Sciatic nerve (tissue), 2 donors: ENCODE measurements at regions not wholly inside any gene's neighbourhood (a gene's known extent, or its start where the extent isn't known, plus 50 kb on each side); places are given as distances from the start of the nearest gene placed in this dataset.
A peak's percentile ranks its signal among the peaks of the same experiment; 100 is the strongest.

ENCODE experiments used
- ATAC-seq: fragments of 200-7000 bp; cut with Tn5 transposase; one replicate; pipeline ENCODE4 v1.9.1; 2020; ENCODE audit warnings: mild to moderate bottlenecking, moderate library complexity
- DNase-seq: peaks from one replicate; pipeline ENCODE4 v3.0.0-alpha.2; 2020; ENCODE audit warnings: low spot score
- intact Hi-C: fragments of 100-400 bp; cut with DNase I; formaldehyde crosslinking; loops from one replicate; pipeline ENCODE4 v1.14.2; 2022
- donor health status: DM: no; HTN: no; CAD: no.
- donor health status: DM: no; HTN: no; CAD: no.

DNA sequence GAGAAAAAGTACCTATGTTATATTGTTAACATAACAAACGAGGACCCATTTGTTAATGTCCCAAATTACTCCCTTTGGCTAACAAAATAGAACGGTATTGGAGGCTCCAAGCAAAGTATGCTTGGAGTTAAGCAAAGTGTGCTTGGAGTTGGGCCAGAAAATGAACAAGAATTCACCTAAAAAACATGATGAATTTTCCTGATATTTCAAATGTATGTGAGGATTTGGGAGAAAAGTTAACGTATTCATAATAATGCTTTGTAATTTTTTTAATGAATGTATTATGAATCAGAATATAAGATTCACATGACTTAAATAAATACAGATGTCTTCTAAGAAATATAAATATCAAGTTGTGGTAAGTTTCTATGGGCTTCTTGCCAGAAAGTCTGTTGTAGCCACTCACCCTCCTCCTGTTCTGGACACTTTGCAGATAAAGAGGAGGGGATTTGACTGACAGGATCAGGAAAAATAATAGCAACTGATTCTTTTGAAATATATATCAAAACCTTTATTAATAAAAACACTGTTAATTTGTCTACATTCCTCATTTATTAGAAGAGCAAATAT is 423.7 kb upstream of the MMADHC start:
- no peak for ATAC-seq
- no peak for DNase-seq
- intact Hi-C loops, result no loop called here

DNA sequence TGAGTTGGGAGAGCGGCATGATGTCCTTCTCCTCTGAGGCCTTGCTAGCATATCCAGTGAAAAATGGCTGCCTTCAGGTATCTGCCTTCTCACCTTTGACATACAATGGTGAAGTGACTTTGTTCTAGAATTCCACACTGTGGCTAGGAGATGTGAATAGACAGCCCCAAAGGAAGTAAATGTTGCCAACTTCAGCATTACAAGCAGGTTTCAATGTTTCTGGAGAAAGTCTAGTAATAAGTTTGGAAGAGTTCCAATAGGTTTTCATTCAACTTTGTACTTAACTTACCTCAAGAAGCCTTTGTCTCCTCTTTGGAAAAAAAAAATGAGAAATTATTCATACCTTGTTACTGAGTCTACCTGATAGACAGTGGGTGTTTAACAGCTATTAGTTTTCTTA is 421.3 kb upstream of the MMADHC start:
- DNase-seq (no peak), ATAC-seq (no peak)
- intact Hi-C loops, result no loop called here

DNA sequence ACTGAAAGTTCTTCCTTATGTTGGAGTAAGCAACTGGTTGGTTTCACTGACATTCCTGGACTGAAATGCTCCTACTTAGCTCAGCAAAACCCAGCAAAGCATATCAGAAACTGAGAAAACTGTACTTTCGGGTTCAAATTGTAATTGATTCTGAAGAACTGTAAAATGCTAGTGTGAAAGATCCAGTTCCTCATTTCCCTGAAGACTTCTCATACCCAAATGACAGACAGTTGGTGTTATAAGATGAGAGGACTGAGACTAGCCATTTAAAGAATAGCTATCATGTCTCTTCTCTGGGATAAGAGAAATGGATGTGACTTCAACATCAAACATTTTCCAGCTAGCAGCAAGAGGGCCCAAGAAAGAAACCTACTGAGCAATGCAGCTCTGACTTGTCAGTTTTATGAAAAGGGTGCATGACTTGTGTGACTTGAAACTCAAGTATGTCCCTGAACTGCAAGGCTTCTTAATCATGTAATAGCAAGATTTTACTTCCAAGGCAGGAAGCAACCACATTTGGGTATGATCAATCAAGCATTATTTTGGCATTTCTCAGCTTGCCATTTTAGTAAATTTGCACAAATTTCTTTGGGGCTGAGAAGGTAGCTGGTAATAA is 420.3 kb upstream of the MMADHC start:
- intact Hi-C loops, result no loop called here
- ATAC-seq (no peak), DNase-seq (no peak)

DNA sequence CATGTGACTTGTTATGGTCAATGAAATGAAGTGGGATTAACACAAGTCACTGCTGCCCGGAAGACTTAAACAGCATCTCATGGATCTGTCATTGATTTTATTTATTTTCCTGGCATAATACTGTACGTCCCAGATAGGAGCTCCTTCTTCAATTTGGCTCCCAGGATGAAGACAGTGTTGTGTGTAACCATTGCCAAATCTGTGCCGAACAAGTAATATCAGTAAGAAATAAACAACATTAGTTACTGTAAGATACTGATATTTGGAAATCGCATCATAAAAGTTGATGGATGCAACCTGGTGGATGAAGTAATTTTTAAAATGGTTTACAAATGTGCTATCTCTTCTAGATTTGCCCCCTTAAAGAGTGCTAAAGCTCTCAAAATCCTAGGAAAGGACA is 419.0 kb upstream of the MMADHC start:
- intact Hi-C loops, result no loop called here
- no peak for ATAC-seq
- no peak for DNase-seq

DNA sequence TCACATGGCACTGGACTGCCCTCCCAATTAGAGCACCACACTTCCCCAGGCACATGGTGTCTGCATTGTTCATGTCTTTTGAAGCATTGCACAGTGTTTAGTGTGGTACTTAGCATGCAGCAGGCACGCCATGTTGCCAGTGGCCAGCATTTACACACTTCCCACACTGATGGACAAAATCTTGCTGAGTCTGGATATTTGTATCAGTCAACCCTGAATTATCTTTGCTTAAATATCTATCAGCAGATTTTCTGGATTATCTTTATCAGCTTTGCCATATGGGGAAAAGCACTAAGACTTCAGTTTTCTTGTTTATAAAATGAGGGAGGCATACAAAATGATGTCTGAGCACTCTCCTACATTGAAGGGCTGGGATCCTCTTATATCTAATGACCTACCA is 416.0 kb upstream of the MMADHC start:
- DNase-seq, result no peak
- ATAC-seq, result no peak
- intact Hi-C loops, result no loop called here

DNA sequence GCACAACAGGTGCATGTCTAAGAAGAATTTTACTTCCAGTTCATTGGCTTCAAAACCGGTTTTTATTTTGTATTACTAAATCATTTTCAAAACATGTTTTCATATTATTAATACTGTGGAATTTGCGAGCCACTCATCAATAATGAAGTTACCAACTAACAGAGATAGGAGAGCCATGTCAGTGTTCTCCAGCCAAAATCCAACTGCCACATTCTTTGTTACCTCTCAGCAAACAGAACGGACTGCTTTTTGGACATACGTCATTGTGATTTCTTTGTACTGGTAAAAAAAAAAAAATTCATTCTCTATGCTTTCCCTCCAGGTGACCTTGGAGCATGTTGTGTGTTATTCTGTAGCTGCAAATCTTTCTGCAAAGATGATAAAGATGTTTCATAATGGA is 414.2 kb upstream of the MMADHC start:
- intact Hi-C loops, result no loop called here
- ATAC-seq, result no peak
- DNase-seq, result no peak

DNA sequence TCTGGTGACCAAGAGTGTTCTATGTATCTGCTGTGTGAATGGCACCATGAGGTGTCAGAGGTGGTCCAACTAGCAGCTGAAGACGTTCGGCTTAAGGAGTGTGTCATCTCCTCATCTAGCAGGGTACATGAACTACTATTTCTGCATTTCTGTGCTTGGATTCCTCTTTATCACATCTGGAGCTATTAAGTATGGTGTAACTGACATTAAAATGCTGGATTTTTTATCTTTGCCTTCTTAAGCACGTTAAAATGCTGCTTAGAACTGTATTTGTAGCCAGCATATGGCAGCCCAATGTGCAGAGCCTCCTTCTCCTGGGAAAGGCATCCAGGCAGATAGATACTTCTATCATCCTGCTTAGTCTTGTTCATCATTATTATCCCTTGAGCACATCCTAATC is 409.3 kb upstream of the MMADHC start:
- intact Hi-C loops, result no loop called here
- no peak for ATAC-seq

DNA sequence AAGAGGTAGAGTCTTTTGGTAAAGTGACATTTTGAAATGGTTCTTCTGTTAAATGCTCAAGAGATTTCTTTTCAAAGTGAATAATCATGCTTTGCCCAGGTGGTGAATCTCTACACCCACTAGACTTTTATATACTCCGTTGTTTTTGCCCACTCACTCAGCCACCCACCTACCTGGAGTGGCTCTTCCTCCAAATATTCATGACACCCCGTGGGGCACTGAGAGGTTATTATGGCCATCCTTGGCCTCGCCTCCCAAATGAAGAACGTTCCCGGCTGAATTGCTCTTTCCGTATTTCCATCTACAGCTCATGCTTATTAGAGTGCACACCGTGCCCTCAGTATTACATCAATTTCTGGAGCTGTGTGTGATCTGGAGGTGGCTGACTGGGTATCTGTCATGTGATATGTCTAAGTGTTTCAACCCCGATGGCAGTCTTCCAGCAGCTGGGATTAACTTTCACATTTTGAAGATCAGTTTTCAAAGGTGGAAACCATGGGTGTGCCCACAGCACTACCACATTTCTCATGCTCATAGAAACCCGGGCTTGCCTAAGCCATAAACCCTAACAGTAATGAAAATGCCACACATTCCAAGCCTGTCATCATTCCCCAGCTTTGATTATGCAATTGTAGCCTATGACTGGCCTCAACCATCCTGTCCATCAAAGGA is 406.6 kb upstream of the MMADHC start:
- ATAC-seq, result peak; percentile 25
- no peak for DNase-seq
- intact Hi-C loops, result no loop called here

More for the DNA sequence above, 409.3 kb upstream of the MMADHC start:
- no peak for DNase-seq

DNA sequence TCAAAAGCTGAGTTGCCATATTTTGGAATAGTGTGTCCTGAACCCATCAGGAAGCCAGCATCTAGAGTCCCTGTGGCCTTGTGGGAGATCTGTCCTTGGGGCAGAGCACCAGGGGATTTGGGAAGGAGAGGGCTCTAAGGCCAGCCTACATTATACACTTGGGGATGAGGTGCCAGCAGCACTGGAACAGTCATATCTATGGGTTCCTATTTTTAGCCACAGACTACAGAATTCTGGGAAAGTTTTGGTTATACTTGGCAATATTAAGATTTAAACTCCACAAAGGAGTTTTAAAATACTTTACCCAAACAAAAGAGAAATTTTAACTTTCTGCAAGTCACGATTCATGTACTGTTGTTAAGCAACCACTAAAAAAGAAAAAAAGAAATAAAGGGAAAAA is 405.7 kb upstream of the MMADHC start:
- intact Hi-C loops, result no loop called here

DNA sequence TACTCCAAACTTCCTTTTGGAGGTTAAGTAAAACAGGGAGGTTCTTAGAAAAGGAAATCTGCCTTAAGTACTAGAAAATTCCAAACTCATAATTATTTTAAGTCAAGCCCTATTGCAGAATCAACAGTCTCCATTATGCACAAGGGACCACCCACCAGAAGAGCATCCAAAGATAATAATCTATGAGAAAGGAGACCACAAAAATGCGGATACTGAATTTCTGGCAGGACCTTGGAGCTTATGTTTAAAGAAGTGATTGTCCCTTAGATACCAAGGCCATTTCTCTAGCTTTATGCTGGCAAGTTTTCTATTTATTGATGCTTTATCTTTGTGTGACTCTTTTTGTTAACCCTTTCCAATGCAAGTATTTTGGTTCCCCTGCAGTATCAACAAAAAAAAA is 404.0 kb upstream of the MMADHC start:
- no peak for DNase-seq
- intact Hi-C loops, result no loop called here
- peak; percentile 68 for ATAC-seq

More for the DNA sequence above, 405.7 kb upstream of the MMADHC start:
- DNase-seq (no peak), ATAC-seq (no peak)

DNA sequence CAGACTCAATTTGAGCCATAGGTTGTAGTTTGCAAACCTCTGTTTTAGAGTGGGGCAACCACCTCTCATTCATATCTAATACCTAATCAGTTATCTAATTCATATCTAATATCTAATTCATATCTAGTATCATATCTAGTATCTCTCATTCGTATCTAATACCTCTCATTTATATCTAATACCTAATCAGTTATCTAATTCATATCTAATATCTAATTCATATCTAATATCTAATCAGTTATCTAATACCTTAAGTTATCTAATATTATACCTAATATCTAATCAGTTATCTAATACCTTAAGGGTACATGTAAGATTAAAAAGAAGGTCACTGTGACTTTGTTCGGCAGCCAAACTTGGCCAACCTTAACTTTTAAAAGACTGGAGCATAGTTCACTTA is 403.4 kb upstream of the MMADHC start:
- DNase-seq (no peak), ATAC-seq (no peak)
- intact Hi-C loops, result no loop called here

DNA sequence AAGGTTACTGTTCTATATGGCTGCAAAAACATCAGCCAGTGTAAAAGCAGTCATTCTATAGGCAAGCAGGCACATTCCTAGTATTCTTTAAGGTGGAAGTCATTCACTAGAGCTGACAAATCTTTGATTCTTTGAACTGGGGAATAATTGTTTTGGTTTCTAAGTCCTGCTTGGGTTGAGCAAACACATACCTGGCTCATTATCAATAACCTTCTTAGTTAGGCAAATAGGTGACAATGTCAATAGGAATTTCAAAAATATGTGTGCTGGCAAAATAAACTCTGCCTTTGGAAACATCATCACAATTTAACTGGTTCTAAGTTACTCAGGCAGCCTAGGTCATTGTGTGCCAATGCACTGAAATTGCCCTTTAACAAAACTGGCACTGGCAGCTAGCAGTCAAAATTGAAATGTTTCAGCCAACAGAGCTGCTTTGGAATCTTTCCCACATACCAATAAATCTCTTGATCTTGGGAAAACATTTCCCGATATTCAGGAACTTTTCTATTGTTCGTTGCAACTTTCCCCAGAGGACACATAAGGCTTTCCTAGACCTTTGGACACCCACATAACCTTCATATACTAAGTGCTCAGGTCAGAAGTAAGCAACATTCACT is 402.0 kb upstream of the MMADHC start:
- intact Hi-C loops, result no loop called here
- DNase-seq (no peak), ATAC-seq (no peak)

DNA sequence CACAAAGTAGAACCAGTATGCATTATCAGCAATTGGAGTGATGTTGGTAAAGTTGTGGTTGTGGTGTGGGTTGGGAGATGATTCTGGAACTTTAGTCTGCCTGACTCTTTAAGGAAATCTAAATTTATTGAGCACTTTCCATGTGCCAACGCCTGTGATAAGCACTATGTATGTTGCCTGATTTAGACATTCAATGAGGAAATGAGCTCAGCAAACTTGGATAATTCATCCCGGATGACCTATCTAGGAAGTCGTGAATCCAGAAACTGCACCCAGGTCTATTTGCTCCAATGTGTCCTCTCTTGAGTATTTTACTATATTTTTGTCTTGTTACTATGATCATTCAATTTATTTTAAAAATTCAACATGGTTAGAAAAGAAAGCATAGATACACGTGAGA is 400.8 kb upstream of the MMADHC start:
- no peak for DNase-seq
- intact Hi-C loops, result no loop called here
- no peak for ATAC-seq

DNA sequence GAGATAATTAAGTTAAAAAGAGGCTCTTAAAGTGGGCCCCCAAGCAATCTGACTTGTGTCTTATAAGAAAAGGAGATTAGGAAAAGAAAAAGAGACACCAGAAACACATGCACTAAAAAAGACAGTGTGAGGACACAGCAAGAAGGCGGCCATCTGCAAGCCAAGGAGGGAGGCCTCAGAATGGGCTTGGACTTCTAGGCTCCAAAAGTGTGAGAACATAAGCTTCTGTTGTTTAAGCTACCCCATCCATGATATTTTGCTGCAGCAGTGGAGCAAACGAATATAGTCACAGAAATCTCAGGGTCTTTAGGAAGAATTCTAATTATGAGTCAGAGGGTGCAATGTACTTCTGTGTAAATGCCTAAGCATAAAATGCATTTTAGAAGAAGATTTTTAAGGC is 399.3 kb upstream of the MMADHC start:
- intact Hi-C loops, result no loop called here
- ATAC-seq, result no peak
- no peak for DNase-seq

DNA sequence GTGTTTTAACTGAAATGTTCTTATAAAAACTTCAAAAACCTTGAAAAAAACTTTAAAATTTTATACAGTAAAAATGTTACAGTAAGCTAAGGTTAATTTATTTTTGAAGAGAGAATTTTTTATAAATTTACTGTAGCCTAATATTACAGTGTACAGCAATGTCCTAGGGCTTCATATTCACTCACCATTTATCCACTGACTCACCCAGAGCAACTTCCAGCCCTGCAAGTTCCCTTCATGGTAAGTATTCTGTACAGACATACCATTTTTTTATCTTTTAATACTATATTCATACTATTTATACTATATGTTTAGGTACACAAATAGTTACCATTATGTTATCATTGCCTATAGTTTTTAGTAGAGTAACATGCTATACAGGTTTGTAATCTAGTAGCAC is 396.7 kb upstream of the MMADHC start:
- intact Hi-C loops, result no loop called here
- no peak for ATAC-seq
- DNase-seq, result no peak

DNA sequence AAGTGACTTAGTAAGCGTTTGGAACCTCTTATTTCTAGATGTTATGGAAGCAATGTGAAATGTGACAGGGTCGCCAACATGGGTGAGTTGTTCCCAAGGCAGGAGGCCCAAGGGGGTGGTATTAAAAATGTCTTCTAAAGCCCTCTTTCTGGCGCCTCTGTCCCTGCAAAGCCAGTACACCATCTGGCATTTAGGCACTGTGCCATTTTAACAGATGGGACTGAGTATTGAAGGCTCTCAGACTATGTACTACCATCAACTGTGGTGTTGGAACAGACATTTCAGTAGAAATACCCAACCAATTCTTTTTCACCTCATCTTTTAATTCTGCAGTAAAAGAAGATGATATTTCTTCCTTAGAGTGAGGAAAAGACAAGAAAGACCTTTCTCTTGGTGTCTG is 384.5 kb upstream of the MMADHC start:
- ATAC-seq (no peak), DNase-seq (no peak)
- intact Hi-C loops, result no loop called here

DNA sequence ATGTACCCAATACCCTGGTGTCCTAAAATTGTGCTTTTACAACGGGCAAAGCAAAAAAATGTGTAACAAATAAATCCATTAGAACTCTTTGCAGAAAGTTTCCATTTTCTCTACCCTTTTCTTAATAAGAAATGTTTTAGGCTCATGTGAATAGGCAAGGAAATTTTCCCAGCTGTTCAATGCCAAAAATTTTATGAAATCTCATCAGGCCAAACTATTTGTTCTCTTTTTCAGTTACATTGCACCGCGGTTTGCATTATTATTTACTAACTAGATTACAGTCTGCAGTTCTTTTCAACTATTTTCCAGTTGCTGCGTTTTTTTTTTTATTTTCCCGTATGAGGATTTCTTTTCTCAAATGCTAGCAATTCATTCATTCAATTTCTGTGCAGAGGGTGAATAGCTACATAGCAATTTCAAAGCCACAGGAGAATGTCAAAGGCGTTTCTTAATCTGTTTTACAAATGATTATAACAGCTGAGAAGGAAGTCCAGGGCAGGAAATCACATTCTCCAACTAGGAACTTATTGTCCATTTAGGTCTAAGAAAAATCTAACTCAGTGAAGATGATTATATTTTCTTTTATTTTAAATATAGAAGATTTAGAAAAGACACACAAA is 367.5 kb upstream of the MMADHC start:
- no peak for DNase-seq
- ATAC-seq, result no peak
- intact Hi-C loops, result no loop called here

DNA sequence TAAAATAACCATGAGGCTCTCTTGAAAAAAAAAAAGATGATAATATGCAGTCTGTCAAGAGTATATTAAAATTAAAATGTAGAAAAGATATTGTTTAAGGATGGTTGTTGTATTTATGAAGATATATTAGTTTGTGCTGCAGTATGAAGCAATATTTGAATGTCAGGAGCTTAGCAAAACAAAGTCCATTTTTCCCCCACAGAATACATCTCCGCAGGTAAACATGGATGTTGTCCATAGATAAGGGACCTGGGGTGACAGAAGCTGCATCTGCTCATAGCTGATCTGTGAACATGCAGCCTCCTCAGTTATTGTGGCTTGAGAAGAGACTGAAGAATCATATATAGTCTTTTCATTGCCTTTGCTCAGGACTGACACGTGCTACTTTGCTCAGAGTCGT is 366.1 kb upstream of the MMADHC start:
- DNase-seq (no peak), ATAC-seq (no peak)
- intact Hi-C loops, result no loop called here

DNA sequence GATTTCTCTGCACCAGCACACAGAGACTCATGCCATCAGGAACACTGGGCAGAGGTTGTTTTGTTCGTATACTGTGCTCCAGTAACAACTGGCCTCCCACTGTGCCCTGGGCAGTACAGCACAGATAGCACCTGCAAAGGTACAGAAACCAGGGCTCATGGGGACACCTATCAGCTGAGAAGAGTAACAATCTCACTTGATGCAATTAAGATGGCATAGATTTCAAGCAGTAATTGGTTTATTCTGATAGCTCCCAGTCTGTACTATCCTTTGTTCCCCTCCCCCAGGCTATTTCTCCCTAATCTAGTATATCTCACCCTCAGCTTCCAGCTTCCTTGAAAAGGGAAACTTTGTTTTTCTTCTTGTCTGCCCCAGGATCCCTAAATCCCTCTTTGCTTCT is 343.9 kb upstream of the MMADHC start:
- DNase-seq (no peak), ATAC-seq (no peak)
- intact Hi-C loops, result no loop called here

DNA sequence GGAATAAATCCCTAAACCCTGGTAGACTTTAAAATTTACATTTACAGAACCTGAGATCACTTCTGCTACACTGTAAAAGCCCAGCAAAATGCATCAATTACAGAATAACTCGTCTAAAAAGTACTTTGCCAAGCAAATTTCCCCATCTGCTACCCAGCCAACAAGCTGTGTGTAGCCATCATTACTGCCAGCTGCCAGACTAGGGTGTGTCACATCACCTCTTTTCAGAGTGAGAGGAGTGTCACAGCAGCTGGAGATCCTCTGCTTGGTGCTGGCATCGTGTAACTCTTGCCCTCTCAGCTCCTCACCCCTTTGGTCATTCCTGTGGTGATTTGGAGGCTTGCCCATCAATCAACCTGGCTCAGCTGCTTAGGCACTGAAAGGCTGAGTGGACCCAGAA is 340.4 kb upstream of the MMADHC start:
- no peak for DNase-seq
- intact Hi-C loops, result no loop called here
- no peak for ATAC-seq
